Gastroesophageal sphincter (tissue), 4 donors: ENCODE measurements at regions not wholly inside any gene's neighbourhood (a gene's known extent, or its start where the extent isn't known, plus 50 kb on each side); places are given as distances from the start of the nearest gene placed in this dataset.

ENCODE experiments used
- ATAC-seq: fragments of 150-250 bp; one replicate; pipeline ENCODE4 v1.9.1; 2016; ENCODE audit warnings: mild to moderate bottlenecking, moderate library complexity
- H3K27ac ChIP-seq, 4 donors: fragments of 200-600 bp; sonication (generic) in 3 of 4; 1 replicate in 3 of 4; 2 replicates in 1 of 4; pipeline ENCODE4 v1.5.1; 2016 to 2019
- H3K27me3 ChIP-seq: fragments of 200-600 bp; sonication (generic); one replicate; pipeline ENCODE4 v1.5.1; 2019
- H3K36me3 ChIP-seq, 2 donors: fragments of 200-600 bp; sonication (generic); one replicate each; pipeline ENCODE4 v1.5.1; 2019; ENCODE audit warnings: control low read depth in 1 of 2
- H3K4me1 ChIP-seq, 3 donors: fragments of 200-600 bp; sonication (generic); 1 replicate in 2 of 3; 2 replicates in 1 of 3; pipeline ENCODE4 v1.5.1; 2016 to 2019; ENCODE audit warnings: control low read depth in 2 of 3
- H3K4me3 ChIP-seq, 2 donors: fragments of 200-600 bp; sonication (generic); one replicate each; pipeline ENCODE4 v1.5.1; 2019; ENCODE audit warnings: mild to moderate bottlenecking in 1 of 2, moderate library complexity in 1 of 2
- H3K9me3 ChIP-seq, 3 donors: fragments of 200-600 bp; sonication (generic); one replicate each; pipeline ENCODE4 v1.5.1; 2017 to 2019; ENCODE audit warnings: control low read depth in 2 of 3
- CTCF ChIP-seq, 4 experiments: fragments of 200-600 bp in 2 of 4; fragments of 450-650 bp in 2 of 4; sonication (generic) in 1 of 4; IDR thresholded peaks; one replicate each; pipeline ENCODE4 v1.5.1; 2017 to 2019; ENCODE audit warnings: antibody characterized with exemption in 4 of 4, mild to moderate bottlenecking in 2 of 4, moderate library complexity in 2 of 4
- EP300 ChIP-seq: sonication (generic); formaldehyde crosslinking; IDR thresholded peaks from one replicate; pipeline ENCODE4 v1.6.1; 2017; ENCODE audit warnings: antibody characterized with exemption, mild to moderate bottlenecking
- POLR2A ChIP-seq, 2 donors: fragments of 450-650 bp; IDR thresholded peaks; one replicate each; pipeline ENCODE4 v1.6.1; 2017; ENCODE audit warnings: antibody characterized with exemption in 2 of 2, mild to moderate bottlenecking in 2 of 2, moderate library complexity in 1 of 2
- POLR2AphosphoS5 ChIP-seq: sonication (generic); formaldehyde crosslinking; IDR thresholded peaks from one replicate; pipeline ENCODE4 v1.6.1; 2017; ENCODE audit warnings: antibody characterized with exemption
- WGBS, 2 donors: methylation state at CpG; one replicate each; pipeline ENCODE4 v1.1.5; 2018; ENCODE audit warnings: low coverage in 1 of 2; 5-methylcytosine and 5-hydroxymethylcytosine counted together

- Histone ChIP-seq H3K4me1 (no peaks in the 10 kb centered on the region), H3K36me3 (no peaks in the 10 kb centered on the region), H3K4me3 (no peak overlapping the region), H3K27ac (no peak overlapping the region), H3K27me3 (no peaks in the 10 kb centered on the region), H3K9me3 (peaks cover 0 to 17% (median 0%) of the 10 kb centered on the region in 3 donors)
- 75 to 84% methylated on average over 3 to 4 of the region's 4 CpGs for WGBS, 2 donors
- TF ChIP-seq CTCF (IDR thresholded peaks at IDR 0.05) (no peak), EP300 (no peak)
- no peak for ATAC-seq
These were observed 552.4 kb upstream of the PBX1 start for GRCh38 chr1:164006621-164007020.

- TF ChIP-seq CTCF (IDR thresholded peaks at IDR 0.05) (no peak), POLR2AphosphoS5 (no peak), POLR2A (IDR thresholded peaks at IDR 0.05) (no peak), EP300 (no peak)
- Histone ChIP-seq H3K4me1 (no peaks in the 10 kb centered on the region), H3K36me3 (no peaks in the 10 kb centered on the region), H3K9me3 (peaks cover 0 to 10% (median 0%) of the 10 kb centered on the region in 3 donors), H3K27ac (no peak overlapping the region), H3K27me3 (no peaks in the 10 kb centered on the region), H3K4me3 (no peak overlapping the region)
- WGBS, 2 donors: no CpG with 5 or more reads among the region's 1 CpG
- ATAC-seq: no peak
These were observed 541.7 kb upstream of the PBX1 start for GRCh38 chr1:164017239-164017638.

GRCh38 chr1:164020391-164020790 is 538.6 kb upstream of the PBX1 start:
- no peaks in the 10 kb centered on the region for H3K4me1 ChIP-seq
- H3K4me3 ChIP-seq: no peak overlapping the region
- no peak for ATAC-seq
- no peak overlapping the region for H3K27ac ChIP-seq
- TF ChIP-seq CTCF (IDR thresholded peaks at IDR 0.05): no peak
- no peak for TF ChIP-seq EP300
- no peak for TF ChIP-seq POLR2A (IDR thresholded peaks at IDR 0.05)
- TF ChIP-seq POLR2AphosphoS5: no peak
- no peaks in the 10 kb centered on the region for H3K27me3 ChIP-seq
- peaks cover 0 to 8% (median 0%) of the 10 kb centered on the region in 3 donors for H3K9me3 ChIP-seq
- WGBS, 2 donors: 54 to 89% methylated on average over 2 of the region's 2 CpGs
- no peaks in the 10 kb centered on the region for H3K36me3 ChIP-seq

- H3K9me3 ChIP-seq: peaks cover 0 to 8% (median 0%) of the 10 kb centered on the region in 3 donors
- H3K27me3 ChIP-seq: no peaks in the 10 kb centered on the region
- H3K36me3 ChIP-seq: no peaks in the 10 kb centered on the region
- H3K4me1 ChIP-seq: no peaks in the 10 kb centered on the region
- WGBS, 2 donors: 67 to 100% methylated on average over 1 of the region's 1 CpG
- H3K27ac ChIP-seq: no peak overlapping the region
- H3K4me3 ChIP-seq: no peak overlapping the region
- ATAC-seq: no peak
- no peak for TF ChIP-seq POLR2AphosphoS5
- TF ChIP-seq EP300: no peak
- no peak for TF ChIP-seq POLR2A (IDR thresholded peaks at IDR 0.05)
- TF ChIP-seq CTCF (IDR thresholded peaks at IDR 0.05): no peak
These were observed 537.2 kb upstream of the PBX1 start for GRCh38 chr1:164021813-164022212.

GRCh38 chr1:164033782-164034181 is 525.2 kb upstream of the PBX1 start:
- no peaks in the 10 kb centered on the region for H3K36me3 ChIP-seq
- H3K4me1 ChIP-seq: no peaks in the 10 kb centered on the region
- H3K27me3 ChIP-seq: no peaks in the 10 kb centered on the region
- ATAC-seq: no peak
- WGBS, 2 donors: 17 to 50% methylated on average over 1 of the region's 1 CpG
- no peak overlapping the region for H3K27ac ChIP-seq
- no peak overlapping the region for H3K4me3 ChIP-seq
- no peak for TF ChIP-seq EP300
- TF ChIP-seq POLR2AphosphoS5: no peak
- no peak for TF ChIP-seq POLR2A (IDR thresholded peaks at IDR 0.05)
- TF ChIP-seq CTCF (IDR thresholded peaks at IDR 0.05): no peak
- H3K9me3 ChIP-seq: peaks cover 0 to 21% (median 0%) of the 10 kb centered on the region in 3 donors
